DND-41 (cell line): ENCODE measurements at regions not wholly inside any gene's neighbourhood (a gene's known extent, or its start where the extent isn't known, plus 50 kb on each side); places are given as distances from the start of the nearest gene placed in this dataset.

Experiments
- CTCF ChIP-seq: IDR thresholded peaks from 2 replicates; pipeline ENCODE4 v1.5.1; 2012; ENCODE audit warnings: borderline replicate concordance, low read length, moderate library complexity, mild to moderate bottlenecking; ENCODE audit not compliant: poor library complexity, severe bottlenecking; ENCODE audit errors: extremely low read depth
- EZH2 ChIP-seq: IDR thresholded peaks from 3 replicates; pipeline ENCODE4 v1.6.1; 2012; ENCODE audit warnings: borderline replicate concordance, low read depth, mild to moderate bottlenecking, moderate library complexity, low read length, inconsistent platforms; ENCODE audit not compliant: severe bottlenecking

- TF ChIP-seq CTCF = no peak
- no peak for TF ChIP-seq EZH2
Measured at GRCh38 chr15:58277333-58277732, 139.2 kb downstream of the AQP9 start.
